RCC 7860 (cell line): ENCODE measurements at regions not wholly inside any gene's neighbourhood (a gene's known extent, or its start where the extent isn't known, plus 50 kb on each side); places are given as distances from the start of the nearest gene placed in this dataset.

ENCODE experiments used
- DNase-seq: peaks from one replicate; pipeline ENCODE4 v3.0.0-alpha.2; 2015; ENCODE audit warnings: low spot score
- FAIRE-seq: peaks from 2 replicates; lab custom pipeline; 2012; peaks lifted over from hg19 to GRCh38; lab: Jason Lieb, UNC

GRCh38 chr15:27623560-27624305, 475.4 kb downstream of the OCA2 start:
- FAIRE-seq (no peak), DNase-seq (no peak)

- DNase-seq, result no peak
- FAIRE-seq, result no peak
Measured at GRCh38 chr15:27623149-27623548, 476.0 kb downstream of the OCA2 start.

- DNase-seq, result no peak
- no peak for FAIRE-seq
Measured at GRCh38 chr15:27622371-27622770, 476.7 kb downstream of the OCA2 start.

GRCh38 chr15:27619204-27619603, 479.9 kb downstream of the OCA2 start:
- FAIRE-seq (no peak), DNase-seq (no peak)

- DNase-seq (no peak), FAIRE-seq (no peak)
Measured at GRCh38 chr15:27617013-27617412, 482.1 kb downstream of the OCA2 start.

GRCh38 chr15:27608248-27608647, 490.9 kb downstream of the OCA2 start:
- FAIRE-seq, result no peak
- DNase-seq, result no peak

GRCh38 chr15:27601239-27601960, 497.7 kb downstream of the OCA2 start:
- FAIRE-seq (no peak), DNase-seq (no peak)

GRCh38 chr15:27599034-27599433, 500.1 kb downstream of the OCA2 start:
- no peak for DNase-seq
- FAIRE-seq, result no peak

- DNase-seq (no peak), FAIRE-seq (no peak)
Measured at GRCh38 chr15:27598251-27599009, 500.7 kb downstream of the OCA2 start.

GRCh38 chr15:27595211-27595610, 503.9 kb downstream of the OCA2 start:
- FAIRE-seq, result no peak
- no peak for DNase-seq

GRCh38 chr15:27592036-27592760, 506.9 kb downstream of the OCA2 start:
- FAIRE-seq, result no peak
- DNase-seq, result no peak
